Stimulated activated memory B cell treated with anti-CD40 and anti-IgM and Interleukin-4, amounts not matched to agents 10 μg/mL and 1 μg/mL and 100 μg/mL, for 72 hours (primary cell): ENCODE measurements at regions not wholly inside any gene's neighbourhood (a gene's known extent, or its start where the extent isn't known, plus 50 kb on each side); places are given as distances from the start of the nearest gene placed in this dataset.

Source experiments
- ATAC-seq: fragments of 150-1000 bp; cut with Tn5 transposase; 2 replicates; pipeline ENCODE4 v1.10.0; 2021
- H3K27ac Mint-ChIP-seq: one replicate; pipeline ENCODE4 v1.8.0; 2022; ENCODE audit warnings: mild to moderate bottlenecking, mixed read lengths
- H3K27me3 Mint-ChIP-seq: one replicate; pipeline ENCODE4 v1.8.0; 2022; ENCODE audit warnings: mixed read lengths
- H3K36me3 Mint-ChIP-seq: one replicate; pipeline ENCODE4 v1.8.0; 2022; ENCODE audit warnings: mixed read lengths
- H3K4me1 Mint-ChIP-seq: one replicate; pipeline ENCODE4 v1.8.0; 2022; ENCODE audit warnings: mixed read lengths
- H3K4me3 Mint-ChIP-seq: one replicate; pipeline ENCODE4 v1.8.0; 2022; ENCODE audit warnings: mild to moderate bottlenecking, moderate library complexity, mixed read lengths
- H3K9me3 Mint-ChIP-seq: one replicate; pipeline ENCODE4 v1.8.0; 2022; ENCODE audit warnings: mixed read lengths

DNA sequence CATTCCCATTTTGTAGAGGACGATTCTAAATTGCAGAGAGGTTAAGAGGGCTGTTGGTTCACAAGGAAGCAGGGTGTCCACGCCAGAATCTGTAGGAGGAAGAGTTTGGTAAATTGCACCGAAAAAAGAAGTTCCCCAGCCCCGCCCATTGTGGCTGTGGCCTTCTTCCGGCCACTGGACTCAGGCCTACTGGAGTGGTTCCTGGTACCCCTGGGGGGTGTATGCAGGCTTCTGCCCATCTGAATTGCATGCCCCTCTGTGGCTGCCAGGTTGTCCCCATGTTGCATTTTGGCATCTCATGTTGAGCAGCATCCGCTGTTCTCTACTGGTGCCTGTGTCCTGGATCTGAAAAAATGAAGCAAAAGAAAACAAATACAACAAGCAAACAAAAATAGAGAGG lies 234.2 kb downstream of the WDR11 start:
- H3K27me3 Mint-ChIP-seq: peaks cover 6% of the 10 kb centered on the region
- H3K9me3 Mint-ChIP-seq: peaks cover 5% of the 10 kb centered on the region
- H3K4me1 Mint-ChIP-seq: no peaks in the 10 kb centered on the region
- no peak for ATAC-seq
- no peak overlapping the region for H3K4me3 Mint-ChIP-seq
- H3K36me3 Mint-ChIP-seq: no peaks in the 10 kb centered on the region
- H3K27ac Mint-ChIP-seq: no peak overlapping the region

- H3K27me3 Mint-ChIP-seq: peaks cover 6% of the 10 kb centered on the region
- no peaks in the 10 kb centered on the region for H3K4me1 Mint-ChIP-seq
- H3K36me3 Mint-ChIP-seq: no peaks in the 10 kb centered on the region
- no peak overlapping the region for H3K27ac Mint-ChIP-seq
- no peak for ATAC-seq
- no peak overlapping the region for H3K4me3 Mint-ChIP-seq
- peaks cover 5% of the 10 kb centered on the region for H3K9me3 Mint-ChIP-seq
Measured at GRCh38 chr10:121087129-121087528, 236.0 kb downstream of the WDR11 start.

- ATAC-seq: no peak
- Mint-ChIP-seq H3K4me3 (no peak overlapping the region), H3K27me3 (peaks cover 6% of the 10 kb centered on the region), H3K9me3 (peaks cover 5% of the 10 kb centered on the region), H3K27ac (no peak overlapping the region), H3K36me3 (no peaks in the 10 kb centered on the region), H3K4me1 (no peaks in the 10 kb centered on the region)
Measured at GRCh38 chr10:121087688-121088087, 236.5 kb downstream of the WDR11 start.

DNA sequence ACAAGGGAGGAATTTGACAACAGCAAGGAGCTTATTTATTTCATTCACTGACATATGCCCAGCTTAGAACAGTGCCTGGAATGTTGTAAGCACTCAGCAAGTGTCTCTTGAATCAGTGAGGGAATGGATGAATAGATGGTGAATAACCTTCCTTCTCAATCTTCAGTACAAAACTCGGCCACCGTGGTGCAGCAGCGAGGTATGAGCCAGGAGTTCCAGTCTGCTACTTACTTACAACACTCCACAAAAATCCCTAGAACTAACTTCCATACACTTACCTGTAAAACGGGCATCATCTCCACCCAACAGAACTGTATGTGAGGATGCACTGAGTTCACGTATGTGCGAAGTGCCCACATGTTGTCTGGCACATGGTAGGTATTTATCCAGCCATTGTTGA lies 237.4 kb downstream of the WDR11 start:
- Mint-ChIP-seq H3K9me3 (peaks cover 5% of the 10 kb centered on the region), H3K4me3 (no peak overlapping the region), H3K4me1 (no peaks in the 10 kb centered on the region), H3K27ac (no peak overlapping the region), H3K27me3 (peaks cover 6% of the 10 kb centered on the region), H3K36me3 (no peaks in the 10 kb centered on the region)
- no peak for ATAC-seq

- H3K36me3 Mint-ChIP-seq: no peaks in the 10 kb centered on the region
Measured at GRCh38 chr10:121089434-121089833, 238.3 kb downstream of the WDR11 start.

GRCh38 chr10:121091961-121092719 lies 241.0 kb downstream of the WDR11 start:
- H3K4me1 Mint-ChIP-seq: no peaks in the 10 kb centered on the region
- ATAC-seq: no peak
- no peaks in the 10 kb centered on the region for H3K36me3 Mint-ChIP-seq
- H3K4me3 Mint-ChIP-seq: no peak overlapping the region
- H3K27me3 Mint-ChIP-seq: no peaks in the 10 kb centered on the region
- no peak overlapping the region for H3K27ac Mint-ChIP-seq
- peaks cover 5% of the 10 kb centered on the region for H3K9me3 Mint-ChIP-seq

More at GRCh38 chr10:121089434-121089833, 238.3 kb downstream of the WDR11 start:
- Mint-ChIP-seq H3K4me1 (no peaks in the 10 kb centered on the region), H3K9me3 (peaks cover 5% of the 10 kb centered on the region), H3K27ac (no peak overlapping the region), H3K4me3 (no peak overlapping the region), H3K27me3 (no peaks in the 10 kb centered on the region)
- ATAC-seq: no peak

- H3K27ac Mint-ChIP-seq: no peak overlapping the region
- no peaks in the 10 kb centered on the region for H3K27me3 Mint-ChIP-seq
- ATAC-seq: no peak
- H3K4me3 Mint-ChIP-seq: no peak overlapping the region
- H3K36me3 Mint-ChIP-seq: no peaks in the 10 kb centered on the region
- H3K9me3 Mint-ChIP-seq: peaks cover 1% of the 10 kb centered on the region
- H3K4me1 Mint-ChIP-seq: no peaks in the 10 kb centered on the region
Measured at GRCh38 chr10:121092720-121093095, 241.5 kb downstream of the WDR11 start.

- no peaks in the 10 kb centered on the region for H3K27me3 Mint-ChIP-seq
- no peaks in the 10 kb centered on the region for H3K4me1 Mint-ChIP-seq
- no peaks in the 10 kb centered on the region for H3K9me3 Mint-ChIP-seq
- ATAC-seq: no peak
- no peaks in the 10 kb centered on the region for H3K36me3 Mint-ChIP-seq
- H3K27ac Mint-ChIP-seq: no peak overlapping the region
- H3K4me3 Mint-ChIP-seq: no peak overlapping the region
Measured at GRCh38 chr10:121096617-121097431, 245.7 kb downstream of the WDR11 start.

DNA sequence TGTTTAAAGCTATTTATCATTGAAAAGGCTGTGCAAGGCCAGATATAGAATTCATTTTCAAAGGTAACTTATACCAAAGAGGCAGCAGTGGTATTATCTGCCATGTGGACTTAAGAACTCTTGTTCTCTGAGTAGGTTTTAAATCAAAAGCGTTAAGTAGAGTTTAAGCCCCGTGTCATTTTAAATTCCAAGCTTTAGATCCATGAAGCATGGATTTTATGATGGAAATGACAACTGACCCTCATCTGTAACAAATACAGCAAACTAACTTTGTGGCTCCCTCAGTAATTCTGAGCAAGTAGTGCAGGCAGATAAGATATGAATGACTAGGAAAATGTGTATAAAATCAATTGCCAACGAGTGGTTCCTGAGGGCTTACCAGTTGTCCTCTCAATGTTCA lies 247.0 kb downstream of the WDR11 start:
- Mint-ChIP-seq H3K27ac (no peak overlapping the region), H3K27me3 (no peaks in the 10 kb centered on the region), H3K4me3 (no peak overlapping the region), H3K9me3 (no peaks in the 10 kb centered on the region), H3K36me3 (no peaks in the 10 kb centered on the region), H3K4me1 (no peaks in the 10 kb centered on the region)
- no peak for ATAC-seq

DNA sequence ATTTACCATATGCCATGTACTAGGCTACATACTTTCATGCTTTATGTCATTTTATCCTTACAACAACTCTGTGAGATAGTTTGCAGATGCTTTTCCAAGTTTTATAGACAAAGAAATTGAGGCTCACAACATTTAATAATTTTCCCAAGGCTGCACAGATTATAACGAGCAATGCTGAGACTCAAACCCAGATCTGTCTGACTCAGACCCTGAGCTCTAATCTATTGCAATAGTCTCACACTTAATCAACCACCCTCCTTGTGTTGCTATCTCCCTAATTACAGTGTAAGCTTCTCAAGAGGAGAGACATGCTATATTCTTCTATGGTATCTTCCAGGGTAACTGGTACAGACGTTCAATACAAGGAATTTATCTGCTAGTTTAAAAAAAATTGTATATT lies 247.6 kb downstream of the WDR11 start:
- H3K27ac Mint-ChIP-seq: no peak overlapping the region
- H3K4me3 Mint-ChIP-seq: no peak overlapping the region
- H3K9me3 Mint-ChIP-seq: no peaks in the 10 kb centered on the region
- H3K36me3 Mint-ChIP-seq: no peaks in the 10 kb centered on the region
- no peaks in the 10 kb centered on the region for H3K27me3 Mint-ChIP-seq
- no peak for ATAC-seq
- no peaks in the 10 kb centered on the region for H3K4me1 Mint-ChIP-seq

- no peak for ATAC-seq
- Mint-ChIP-seq H3K4me1 (no peaks in the 10 kb centered on the region), H3K27me3 (no peaks in the 10 kb centered on the region), H3K27ac (no peak overlapping the region), H3K36me3 (no peaks in the 10 kb centered on the region), H3K9me3 (no peaks in the 10 kb centered on the region), H3K4me3 (no peak overlapping the region)
Measured at GRCh38 chr10:121099181-121099580, 248.0 kb downstream of the WDR11 start.

GRCh38 chr10:121099592-121099991 lies 248.4 kb downstream of the WDR11 start:
- no peaks in the 10 kb centered on the region for H3K36me3 Mint-ChIP-seq
- H3K4me1 Mint-ChIP-seq: no peaks in the 10 kb centered on the region
- H3K9me3 Mint-ChIP-seq: no peaks in the 10 kb centered on the region
- H3K4me3 Mint-ChIP-seq: no peak overlapping the region
- no peaks in the 10 kb centered on the region for H3K27me3 Mint-ChIP-seq
- H3K27ac Mint-ChIP-seq: no peak overlapping the region
- no peak for ATAC-seq

DNA sequence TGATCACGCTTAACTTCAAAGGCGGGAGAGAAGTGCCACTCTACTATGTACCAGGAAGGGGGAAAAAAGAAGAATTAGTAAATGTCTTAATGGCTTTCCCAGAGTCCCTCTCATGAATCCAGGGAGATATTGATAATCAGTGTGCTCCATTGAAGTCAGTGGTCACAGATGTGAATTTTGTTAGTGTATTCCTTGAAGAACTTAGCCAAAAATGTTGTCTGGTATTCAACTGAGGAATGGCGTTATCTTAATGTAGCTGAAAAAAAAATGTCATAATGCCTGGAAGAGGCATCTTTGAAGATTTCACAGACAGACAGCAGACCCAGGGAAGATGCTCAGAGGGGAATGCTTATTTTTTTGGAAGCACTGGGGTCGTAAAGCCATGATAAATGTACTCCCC lies 250.4 kb downstream of the WDR11 start:
- ATAC-seq: no peak
- no peaks in the 10 kb centered on the region for H3K9me3 Mint-ChIP-seq
- H3K4me3 Mint-ChIP-seq: no peak overlapping the region
- no peak overlapping the region for H3K27ac Mint-ChIP-seq
- H3K36me3 Mint-ChIP-seq: no peaks in the 10 kb centered on the region
- H3K27me3 Mint-ChIP-seq: no peaks in the 10 kb centered on the region
- no peaks in the 10 kb centered on the region for H3K4me1 Mint-ChIP-seq

GRCh38 chr10:121102706-121103105 lies 251.5 kb downstream of the WDR11 start:
- H3K27ac Mint-ChIP-seq: no peak overlapping the region
- H3K4me3 Mint-ChIP-seq: no peak overlapping the region
- H3K4me1 Mint-ChIP-seq: no peaks in the 10 kb centered on the region
- no peaks in the 10 kb centered on the region for H3K9me3 Mint-ChIP-seq
- ATAC-seq: no peak
- H3K36me3 Mint-ChIP-seq: no peaks in the 10 kb centered on the region
- no peaks in the 10 kb centered on the region for H3K27me3 Mint-ChIP-seq

- H3K9me3 Mint-ChIP-seq: peaks cover 2% of the 10 kb centered on the region
- no peak overlapping the region for H3K27ac Mint-ChIP-seq
- no peaks in the 10 kb centered on the region for H3K27me3 Mint-ChIP-seq
- no peak for ATAC-seq
- no peaks in the 10 kb centered on the region for H3K36me3 Mint-ChIP-seq
- no peaks in the 10 kb centered on the region for H3K4me1 Mint-ChIP-seq
- H3K4me3 Mint-ChIP-seq: no peak overlapping the region
Measured at GRCh38 chr10:121104476-121105111, 253.4 kb downstream of the WDR11 start.

DNA sequence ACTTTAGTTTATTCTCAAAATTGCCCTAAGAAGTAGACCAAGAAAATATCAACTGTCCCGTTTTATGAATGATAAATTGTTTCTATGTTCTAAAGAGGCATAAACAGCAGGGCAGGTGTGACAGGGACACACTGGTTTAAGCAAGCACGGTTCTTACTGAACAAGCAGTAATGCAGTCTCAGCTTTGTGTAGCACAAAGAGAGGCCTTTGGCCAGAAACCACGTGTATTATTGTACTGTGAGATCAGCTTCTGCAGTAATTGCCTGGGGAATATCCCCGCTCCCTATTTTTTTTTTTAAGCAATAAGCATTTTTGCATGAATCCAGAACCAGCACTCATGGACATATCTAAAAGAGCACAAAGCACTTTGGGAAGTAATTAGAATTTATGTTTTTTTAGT lies 255.4 kb downstream of the WDR11 start:
- Mint-ChIP-seq H3K27me3 (no peaks in the 10 kb centered on the region), H3K27ac (no peak overlapping the region), H3K4me3 (no peak overlapping the region)

More for the DNA sequence above, 255.4 kb downstream of the WDR11 start:
- H3K36me3 Mint-ChIP-seq: no peaks in the 10 kb centered on the region
- ATAC-seq: no peak
- H3K4me1 Mint-ChIP-seq: no peaks in the 10 kb centered on the region
- H3K9me3 Mint-ChIP-seq: peaks cover 6% of the 10 kb centered on the region
